Islet of Langerhans (tissue), 1 donor: ENCODE measurements at regions not wholly inside any gene's neighbourhood (a gene's known extent, or its start where the extent isn't known, plus 50 kb on each side); places are given as distances from the start of the nearest gene placed in this dataset.

ENCODE experiments used
- FAIRE-seq: peaks from one replicate; lab custom pipeline; 2011; peaks lifted over from hg19 to GRCh38; lab: Jason Lieb, UNC

- FAIRE-seq = no peak
Measured at GRCh38 chrX:21056622-21057021, 317.6 kb upstream of the CNKSR2 start.

GRCh38 chrX:21047034-21047455, 327.2 kb upstream of the CNKSR2 start:
- FAIRE-seq = no peak

DNA sequence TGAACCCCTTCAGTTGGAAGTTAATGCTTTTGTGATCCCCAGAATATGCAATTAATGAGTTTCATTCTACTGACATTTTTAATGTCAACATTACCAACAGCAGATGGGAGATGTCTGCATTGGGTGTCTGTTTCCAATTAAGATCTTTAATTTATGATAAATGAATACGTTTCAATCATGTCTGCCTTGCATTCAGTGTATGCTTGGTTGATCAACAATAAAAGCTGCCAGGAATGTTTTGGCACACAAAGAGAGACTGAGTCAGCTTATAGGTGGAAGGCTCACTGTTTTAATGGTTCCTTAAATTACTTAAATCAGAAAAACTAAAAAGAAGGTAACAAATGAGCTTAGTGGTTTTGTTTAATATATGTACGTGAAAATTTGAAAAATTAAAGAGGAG, 359.9 kb upstream of the CNKSR2 start:
- no peak for FAIRE-seq

GRCh38 chrX:21004835-21005234, 369.4 kb upstream of the CNKSR2 start:
- FAIRE-seq = no peak

GRCh38 chrX:20995829-20996228, 378.4 kb upstream of the CNKSR2 start:
- no peak for FAIRE-seq

DNA sequence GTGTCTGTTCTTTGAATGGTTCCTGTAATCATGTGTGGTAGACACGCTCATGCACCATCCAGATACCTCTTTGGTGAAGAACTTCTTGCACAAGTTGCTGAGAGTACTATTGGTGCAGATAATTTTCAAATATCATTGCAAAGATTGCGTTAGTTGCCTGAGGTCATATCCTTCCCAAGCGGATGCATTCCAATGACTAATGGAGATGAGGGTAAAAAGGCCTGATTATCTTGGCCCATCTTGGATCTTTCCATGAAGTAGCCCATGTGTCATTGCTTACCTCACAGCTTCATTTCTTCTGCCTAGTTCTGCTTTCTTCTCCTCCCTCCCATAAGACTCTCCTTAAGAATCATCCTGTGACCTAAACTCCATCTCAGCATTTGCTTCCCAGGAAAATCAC, 384.9 kb upstream of the CNKSR2 start:
- no peak for FAIRE-seq

- no peak for FAIRE-seq
Measured at GRCh38 chrX:20988804-20989203, 385.4 kb upstream of the CNKSR2 start.

GRCh38 chrX:20988118-20988517, 386.1 kb upstream of the CNKSR2 start:
- no peak for FAIRE-seq

GRCh38 chrX:20980426-20980825, 393.8 kb upstream of the CNKSR2 start:
- no peak for FAIRE-seq

GRCh38 chrX:20974326-20974725, 399.9 kb upstream of the CNKSR2 start:
- FAIRE-seq = no peak

- no peak for FAIRE-seq
Measured at GRCh38 chrX:20973038-20973437, 401.2 kb upstream of the CNKSR2 start.

DNA sequence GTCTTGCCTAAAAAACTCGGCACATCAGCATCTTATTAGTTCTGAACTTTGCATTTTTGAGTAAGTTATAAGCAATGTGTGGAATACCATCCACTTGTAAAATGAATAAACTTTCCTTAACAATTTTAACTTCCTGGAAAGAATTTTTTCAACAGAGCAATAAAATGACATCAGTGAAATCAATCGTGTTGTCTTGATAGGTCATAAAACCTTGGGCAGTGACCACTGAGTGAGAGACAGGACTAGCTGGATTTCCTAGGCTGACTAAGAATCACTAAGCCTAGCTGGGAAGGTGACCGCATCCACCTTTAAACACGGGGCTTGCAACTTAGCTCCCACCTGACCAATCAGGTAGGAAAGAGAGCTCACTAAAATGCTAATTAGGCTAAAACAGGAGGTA, 403.0 kb upstream of the CNKSR2 start:
- no peak for FAIRE-seq

DNA sequence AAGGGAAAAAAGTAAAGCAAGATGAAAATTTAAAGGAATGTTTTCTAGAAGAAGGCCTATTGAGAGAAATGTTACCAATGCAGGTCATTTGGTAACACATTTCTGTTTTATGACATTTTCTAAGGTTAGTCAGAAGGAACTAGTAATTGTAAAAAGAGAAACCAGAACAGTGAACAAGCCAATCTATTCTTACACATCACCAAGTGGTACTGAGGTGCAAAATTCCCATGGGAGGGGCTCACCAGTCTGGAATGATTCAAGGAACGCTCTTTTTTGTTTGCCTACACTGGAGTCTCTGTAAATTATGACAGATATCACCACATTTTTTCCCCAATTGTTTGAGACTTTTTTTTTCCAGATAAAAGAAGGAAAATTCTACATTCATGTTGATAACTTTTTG, 404.7 kb upstream of the CNKSR2 start:
- no peak for FAIRE-seq

DNA sequence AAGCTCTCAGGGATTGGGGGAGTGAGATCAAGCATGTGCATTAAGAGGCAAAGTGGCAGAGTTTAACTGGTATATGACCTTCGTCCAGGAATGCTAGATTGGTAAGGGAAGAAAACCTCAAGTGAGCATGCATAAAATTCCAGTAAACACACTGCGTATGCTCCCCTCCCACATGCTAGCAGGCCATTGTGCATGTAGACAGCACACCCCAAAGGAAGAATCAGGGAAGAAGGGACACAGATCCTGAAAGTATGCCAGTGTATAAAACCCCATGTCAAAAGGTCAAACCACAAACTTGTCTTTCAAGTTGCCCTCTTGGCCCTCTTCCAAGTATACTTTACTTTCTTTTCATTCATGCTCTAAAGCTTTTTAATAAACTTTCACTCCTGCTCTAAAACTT, 405.2 kb upstream of the CNKSR2 start:
- no peak for FAIRE-seq

- FAIRE-seq = no peak
Measured at GRCh38 chrX:20967725-20968124, 406.5 kb upstream of the CNKSR2 start.

DNA sequence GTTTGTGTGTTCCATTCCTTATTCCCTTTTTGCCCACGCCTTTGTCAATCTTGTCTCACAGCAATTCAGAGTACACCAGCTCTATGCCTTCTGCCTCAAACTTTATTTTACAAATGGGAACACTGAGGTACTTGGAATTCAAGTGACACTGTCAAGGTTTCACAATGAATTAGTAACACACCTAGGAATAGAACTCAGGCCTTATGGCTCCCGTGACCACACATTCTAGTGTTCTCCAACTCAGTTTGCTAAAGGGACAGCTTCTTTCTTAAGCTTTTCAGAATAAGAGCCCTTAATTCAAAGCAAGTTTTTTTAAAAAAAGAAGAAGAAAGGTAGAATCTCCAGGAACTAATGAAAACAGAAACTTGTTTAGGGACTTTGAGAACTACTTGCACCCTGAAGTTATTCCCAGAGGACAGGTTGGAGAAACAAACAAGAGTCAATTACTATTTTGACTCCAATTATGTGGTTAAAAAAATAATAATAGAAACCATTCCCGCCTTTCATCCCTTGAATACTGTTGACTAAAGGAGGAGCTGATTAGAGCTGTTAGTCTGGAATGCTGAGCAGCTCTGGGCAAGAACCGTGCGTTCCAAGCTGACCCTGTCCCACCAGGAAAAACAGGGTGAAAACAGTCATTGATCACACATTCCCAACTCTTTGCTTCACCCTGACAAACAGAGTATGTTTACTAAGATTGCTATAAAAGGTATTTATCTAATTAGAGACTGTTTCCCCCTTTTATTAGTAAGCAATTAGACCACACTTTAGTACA, 408.8 kb upstream of the CNKSR2 start:
- FAIRE-seq = no peak

GRCh38 chrX:20954014-20954413, 420.2 kb upstream of the CNKSR2 start:
- FAIRE-seq = no peak

DNA sequence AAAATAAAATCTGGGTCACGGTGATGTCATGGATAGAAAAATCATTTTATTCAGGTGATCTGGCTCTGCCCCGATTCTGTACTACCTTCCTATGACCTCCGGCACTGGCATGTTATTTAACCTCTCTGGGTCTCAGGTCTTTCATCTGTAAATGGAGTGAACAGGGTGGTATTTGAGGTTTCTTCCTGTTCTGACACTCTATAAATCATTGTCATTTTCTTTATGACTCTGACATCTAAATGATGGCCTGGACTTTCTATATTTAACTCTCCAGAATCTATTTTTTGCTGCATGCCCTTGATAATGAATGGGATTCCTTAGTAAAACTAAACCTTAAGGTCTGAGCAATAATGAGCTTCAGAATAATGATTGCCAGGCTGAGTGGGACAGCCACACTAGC, 422.0 kb upstream of the CNKSR2 start:
- no peak for FAIRE-seq

GRCh38 chrX:20951016-20951810, 423.0 kb upstream of the CNKSR2 start:
- no peak for FAIRE-seq

DNA sequence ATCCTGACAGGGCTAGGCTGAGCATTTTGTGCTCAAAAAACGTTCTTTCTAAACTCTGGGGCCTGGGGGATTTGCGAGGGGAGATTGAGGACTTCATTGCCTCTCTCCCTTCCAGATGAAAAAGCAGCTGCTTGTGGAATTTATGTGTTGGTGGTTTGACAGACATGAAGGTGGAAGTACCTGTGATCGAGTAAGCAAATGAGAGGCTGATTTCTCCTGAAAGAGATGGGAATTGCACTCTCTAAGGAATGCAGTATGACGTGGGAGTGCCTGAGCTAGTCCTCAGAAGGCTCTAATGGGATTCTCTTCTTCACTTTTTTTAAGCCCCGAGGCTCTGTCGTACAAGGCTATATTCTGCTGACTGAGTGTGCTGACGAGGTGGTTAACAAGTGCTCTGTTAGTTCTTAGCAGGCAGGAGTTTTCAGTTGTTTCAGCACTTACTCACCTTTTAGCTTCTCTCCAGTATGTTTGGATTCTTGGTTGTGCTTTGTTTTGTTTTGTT, 426.8 kb upstream of the CNKSR2 start:
- FAIRE-seq = no peak

GRCh38 chrX:20913760-20914159, 460.5 kb upstream of the CNKSR2 start:
- FAIRE-seq = no peak

DNA sequence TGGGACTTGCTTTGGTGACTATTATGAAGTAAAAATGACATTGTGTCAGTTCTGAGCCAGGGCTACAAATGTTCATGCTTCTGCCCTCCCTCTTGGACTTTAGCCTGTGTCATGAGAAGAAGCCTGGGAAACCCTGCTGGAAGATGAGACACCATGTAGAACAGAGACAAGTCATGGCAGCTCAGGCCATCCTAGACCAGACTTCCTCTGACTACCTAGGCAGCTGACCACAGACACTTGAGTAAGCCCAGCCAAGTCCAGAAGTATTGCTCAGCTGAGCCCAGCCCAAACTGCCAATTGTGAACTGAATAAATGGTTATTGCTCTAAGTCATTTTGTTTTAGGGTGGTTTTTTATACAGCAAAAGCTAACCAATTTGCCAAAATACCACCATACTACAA, 467.6 kb upstream of the CNKSR2 start:
- FAIRE-seq = no peak

GRCh38 chrX:20884565-20884964, 489.7 kb upstream of the CNKSR2 start:
- no peak for FAIRE-seq

DNA sequence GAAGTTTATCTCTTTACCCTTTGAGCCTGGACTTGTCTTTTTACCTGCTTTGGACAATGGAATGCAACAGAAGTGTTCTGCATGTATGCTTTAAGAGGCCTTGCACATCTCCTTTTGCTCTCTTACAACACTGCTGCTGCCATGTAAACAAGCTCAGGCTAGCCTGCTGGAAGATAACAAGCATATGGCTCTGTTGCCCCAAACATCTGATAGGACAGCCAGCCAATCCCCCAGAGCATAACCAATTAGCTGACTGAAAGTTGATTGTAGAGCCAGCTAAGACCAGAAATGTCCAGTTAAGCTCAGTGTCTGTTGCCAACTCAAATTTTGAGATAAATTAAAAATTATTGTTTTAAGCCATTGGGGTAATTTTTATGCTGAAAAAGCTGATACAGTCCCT, 510.6 kb upstream of the CNKSR2 start:
- no peak for FAIRE-seq
